ENCODE measurements at regions not wholly inside any gene's neighbourhood (a gene's known extent, or its start where the extent isn't known, plus 50 kb on each side); places are given as distances from the start of the nearest gene placed in this dataset.

DNA sequence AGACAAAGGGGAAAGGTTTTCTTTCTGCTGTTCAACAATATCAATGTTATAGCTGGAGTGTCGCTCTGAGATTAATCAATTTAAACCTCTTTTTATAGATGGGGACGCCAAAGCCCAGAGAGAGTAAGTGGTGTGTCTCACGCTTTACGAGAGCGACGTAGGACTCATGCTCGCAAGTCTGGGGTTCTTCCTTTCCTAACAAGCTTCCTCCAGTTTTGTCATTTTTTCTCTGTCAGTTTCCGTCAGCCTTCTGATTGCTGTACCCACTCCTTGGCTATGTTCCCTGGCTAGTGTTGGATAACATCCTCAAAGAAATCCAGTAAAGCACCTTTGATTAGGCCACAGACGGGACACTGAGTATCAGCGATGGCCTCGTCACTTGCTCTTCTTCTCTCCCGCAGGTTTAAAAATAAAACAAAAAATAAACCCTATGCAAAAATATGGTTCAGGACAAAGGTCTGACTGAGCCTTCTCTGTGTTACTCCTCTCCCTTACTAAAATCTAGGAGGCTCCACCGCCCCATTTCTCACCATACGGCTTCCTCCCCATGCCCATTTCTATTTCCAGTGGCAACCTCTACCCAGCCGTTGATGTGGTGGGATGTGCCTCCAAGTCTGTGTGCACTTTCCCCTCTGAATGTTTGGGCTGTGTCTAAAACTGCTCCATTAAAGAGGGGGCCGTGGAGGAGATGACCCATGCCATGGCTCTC lies 172.7 kb upstream of the PARP11 start:
- DNase-seq: no peak

GRCh38 chr12:4044736-4045730 lies 171.8 kb upstream of the PARP11 start:
- no peak for DNase-seq

- no peak for DNase-seq
Observed at GRCh38 chr12:4044101-4044500, 170.9 kb upstream of the PARP11 start.

DNA sequence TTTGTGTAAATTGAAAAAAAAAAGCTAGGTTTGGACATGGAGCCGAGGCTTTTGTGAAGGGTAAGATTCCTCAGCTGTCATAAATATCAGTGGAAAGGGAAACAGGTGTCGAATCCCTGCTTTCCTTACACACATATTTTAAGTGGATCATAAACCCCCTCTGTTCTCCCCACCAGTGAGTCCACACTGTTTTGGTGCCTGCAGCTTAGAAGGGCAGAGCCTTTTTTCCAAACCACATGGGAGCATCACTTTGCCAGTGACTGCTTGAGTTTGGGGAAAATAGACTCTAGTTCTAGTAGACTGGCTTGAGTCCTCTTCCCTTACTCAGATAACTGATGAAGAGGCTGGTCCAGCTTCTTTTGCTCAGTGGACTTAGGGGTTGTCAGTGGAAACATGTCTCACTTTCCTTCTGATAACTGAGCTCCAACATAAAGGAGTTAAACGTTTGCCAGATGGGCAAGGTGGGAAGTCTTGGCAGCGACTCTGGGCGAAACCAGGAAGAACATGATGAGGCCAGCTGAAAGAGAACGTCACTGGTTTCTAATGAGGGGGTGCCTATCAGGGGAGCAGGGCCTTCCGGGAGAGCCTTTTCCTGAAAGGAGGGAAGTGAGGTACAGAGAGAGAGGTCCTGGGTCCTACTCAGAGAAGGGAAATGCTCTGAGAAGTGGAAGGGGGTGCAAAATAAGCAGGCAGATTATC lies 168.1 kb upstream of the PARP11 start:
- DNase-seq: no peak

DNA sequence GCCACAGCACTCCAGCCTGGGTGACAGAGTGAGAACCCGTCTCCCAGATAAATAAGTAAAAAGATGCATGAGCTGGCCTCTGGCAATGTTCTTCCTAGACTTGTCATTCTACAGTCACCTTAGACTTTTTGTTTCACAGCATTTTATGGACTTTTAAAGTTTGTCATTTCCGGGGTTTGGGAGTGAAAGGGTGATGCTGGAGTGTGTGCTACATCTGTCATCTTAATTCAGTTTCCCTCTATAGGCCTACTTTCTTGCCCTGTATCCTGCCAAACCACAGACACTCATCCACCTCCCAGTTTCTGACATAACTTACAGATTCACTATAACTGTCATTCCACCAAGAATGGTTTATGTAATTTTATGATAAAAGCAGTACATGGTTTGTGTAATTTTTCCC lies 166.7 kb upstream of the PARP11 start:
- DNase-seq: no peak

GRCh38 chr12:4037747-4038312 lies 164.6 kb upstream of the PARP11 start:
- peak in 1 of 2 donors; percentile 37 for DNase-seq

GRCh38 chr12:4036671-4037271 lies 163.6 kb upstream of the PARP11 start:
- DNase-seq: no peak

GRCh38 chr12:4034921-4035320 lies 161.7 kb upstream of the PARP11 start:
- no peak for DNase-seq

DNA sequence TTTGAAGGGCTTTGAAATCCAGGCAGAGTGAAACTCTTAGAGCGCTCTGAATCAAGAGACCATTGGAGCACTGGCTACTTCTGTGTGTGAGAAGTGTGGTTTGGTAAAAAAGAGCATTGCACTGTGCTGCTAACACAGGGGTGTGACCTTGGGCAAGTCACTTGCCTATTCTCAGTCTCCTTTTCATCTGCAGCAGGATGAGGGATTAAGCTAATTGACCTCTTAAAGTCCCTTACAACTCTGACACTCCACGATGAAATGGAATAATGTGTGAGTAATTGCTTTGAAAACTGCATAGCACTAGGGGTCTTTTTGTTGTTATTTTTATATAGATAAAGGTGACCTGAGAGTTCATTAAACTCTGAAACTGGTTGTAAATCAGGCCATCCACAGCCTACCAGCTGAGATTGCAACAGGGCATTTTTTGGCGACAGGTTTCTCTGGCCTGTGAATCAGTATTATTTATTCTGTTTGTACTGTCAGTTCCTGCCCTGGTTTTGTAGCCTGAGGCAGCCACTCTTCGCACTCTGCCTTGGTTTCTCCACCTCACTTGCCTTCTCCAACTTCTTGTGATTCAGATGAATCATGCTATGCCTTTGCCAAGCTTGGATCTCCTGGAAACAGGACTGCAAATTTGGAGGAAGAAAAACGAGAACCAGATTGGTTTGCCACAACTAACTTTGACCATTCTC lies 159.9 kb upstream of the PARP11 start:
- no peak for DNase-seq

DNA sequence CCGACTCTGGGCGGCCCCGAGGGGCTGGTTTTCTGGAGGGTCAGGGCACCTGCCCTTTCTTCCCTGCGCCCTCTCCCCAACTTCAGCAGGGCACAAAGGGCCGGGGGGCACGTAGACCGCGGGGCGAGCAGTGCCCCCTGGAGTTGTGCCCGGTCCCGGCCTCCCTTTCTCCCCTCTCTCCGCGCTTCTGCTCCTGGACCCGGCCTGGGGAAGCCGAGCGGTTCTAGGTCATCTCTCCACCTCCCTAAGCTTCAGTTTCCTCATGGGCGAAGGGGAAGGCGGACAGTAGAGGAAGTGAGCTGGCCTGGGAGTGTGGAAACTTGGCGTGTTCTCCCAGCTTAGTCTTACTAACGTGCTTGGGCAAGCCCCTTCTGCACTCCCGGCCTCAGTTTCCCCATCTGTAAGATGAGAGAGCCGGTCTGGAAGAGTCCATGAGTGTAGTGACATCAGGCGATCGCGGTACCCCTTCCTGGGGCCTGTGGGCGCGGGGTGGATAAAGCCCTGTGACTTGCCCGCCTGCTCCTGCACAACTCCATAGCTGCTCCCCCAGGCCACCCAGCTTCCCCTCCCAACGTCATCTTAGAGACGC lies 158.6 kb upstream of the PARP11 start:
- no peak for DNase-seq

- peak; percentile 61 to 81 for DNase-seq
Observed at GRCh38 chr12:4030929-4031702, 157.9 kb upstream of the PARP11 start.

DNA sequence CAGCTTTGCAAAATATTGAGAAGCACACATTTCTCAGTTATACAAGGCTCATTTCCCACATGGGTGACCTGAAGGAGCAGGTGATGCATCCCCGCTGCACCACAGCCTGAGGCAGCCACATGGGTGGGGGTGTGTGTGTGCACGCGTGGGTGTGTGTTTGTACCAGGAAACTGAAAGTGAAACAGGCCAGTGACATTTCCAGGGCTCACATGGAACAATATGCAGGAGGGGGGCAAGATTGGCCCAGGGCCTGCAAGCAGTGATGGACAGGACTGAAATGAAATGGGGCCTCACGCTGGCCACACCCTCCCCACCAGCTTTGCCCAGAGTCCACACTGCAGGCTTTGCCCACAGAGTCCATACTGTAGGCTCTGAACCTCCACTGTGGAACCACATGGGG lies 154.2 kb upstream of the PARP11 start:
- DNase-seq: peak; percentile 74 to 83

DNA sequence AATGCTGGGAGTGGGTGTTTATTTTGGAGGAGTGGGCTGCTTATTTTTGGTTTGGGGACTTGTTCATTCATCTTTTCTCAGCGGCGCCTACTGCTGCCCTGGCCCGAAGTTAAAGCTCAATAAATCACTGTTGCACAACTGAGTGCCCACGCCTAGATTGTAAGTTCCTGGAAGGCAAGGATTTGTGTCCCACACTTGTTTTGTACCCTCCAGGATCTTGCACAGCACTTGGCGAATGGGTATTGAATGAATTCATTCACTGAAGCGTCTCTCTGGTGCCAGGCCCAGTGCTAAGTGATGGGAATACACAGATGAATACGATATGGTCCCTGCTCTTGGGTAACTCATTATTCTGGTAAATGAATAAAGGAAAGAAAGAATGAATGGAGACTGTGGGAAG lies 153.3 kb upstream of the PARP11 start:
- DNase-seq: no peak

GRCh38 chr12:4026020-4026358 lies 152.8 kb upstream of the PARP11 start:
- DNase-seq: no peak

GRCh38 chr12:4025181-4026019 lies 152.2 kb upstream of the PARP11 start:
- DNase-seq: no peak

GRCh38 chr12:4024701-4025100 lies 151.5 kb upstream of the PARP11 start:
- no peak for DNase-seq

DNA sequence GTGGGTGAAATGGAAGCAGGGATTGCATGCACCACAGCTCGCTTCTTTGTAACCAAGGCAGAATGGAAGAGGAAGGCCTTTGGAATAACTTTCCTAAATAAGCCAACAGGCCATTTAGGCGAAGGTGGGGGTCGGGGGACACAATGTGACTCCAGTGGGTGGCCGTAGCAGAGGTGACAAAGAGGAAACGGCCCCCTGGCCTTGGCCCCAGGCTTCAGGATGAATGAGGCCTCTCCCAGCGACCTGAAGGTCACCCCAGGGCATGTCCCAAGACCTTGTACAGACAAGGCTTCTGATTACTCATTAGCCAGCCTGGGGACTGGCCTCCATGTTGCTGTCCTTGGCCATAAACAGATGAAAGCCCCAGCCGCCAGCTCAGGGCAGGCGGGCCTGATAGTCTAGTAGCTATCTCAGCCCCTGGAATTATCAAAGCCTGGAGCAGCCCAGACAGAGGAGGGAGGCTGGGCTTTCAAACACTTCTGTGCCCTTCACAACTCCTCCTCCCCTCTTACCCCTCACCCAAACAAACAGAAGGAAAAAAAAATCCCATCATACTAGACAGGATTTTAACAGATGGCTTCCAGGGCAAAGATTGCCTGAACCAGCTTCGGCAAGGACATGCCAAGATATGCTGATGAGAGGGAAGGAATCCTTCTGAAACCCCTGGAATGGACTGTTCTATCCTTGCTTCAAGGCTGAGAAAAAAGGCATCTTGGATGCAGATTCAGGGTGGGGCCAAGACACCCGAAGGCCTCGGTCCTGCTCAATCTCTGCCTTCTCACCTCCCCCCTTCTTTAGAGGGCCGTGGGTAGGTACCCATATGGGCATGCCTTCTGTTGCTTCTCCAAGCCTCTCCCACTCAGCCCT lies 142.3 kb upstream of the PARP11 start:
- DNase-seq: no peak

DNA sequence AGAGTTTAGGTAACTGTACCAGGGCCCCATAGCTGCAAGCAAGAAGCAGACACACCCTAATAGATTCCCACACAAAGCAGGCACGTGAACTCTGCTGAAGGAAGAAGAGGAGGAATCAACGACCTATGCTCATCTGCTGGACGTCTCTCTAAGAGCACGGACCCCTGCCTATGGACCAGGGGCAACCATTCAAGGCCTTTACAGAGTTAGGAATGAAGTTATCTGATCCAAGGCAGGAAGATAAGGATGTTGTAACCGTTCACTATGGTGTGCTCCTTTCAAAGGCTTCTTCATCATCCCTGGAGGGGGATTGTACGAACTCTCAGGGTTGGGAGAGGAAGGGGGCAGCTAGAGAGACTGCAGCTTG lies 141.6 kb upstream of the PARP11 start:
- DNase-seq: no peak

GRCh38 chr12:4014444-4014843 lies 141.2 kb upstream of the PARP11 start:
- DNase-seq: no peak

Data from CD4-positive, alpha-beta T cell treated with Interferon alpha-2 for 1 hour (primary cell).